GM21723 (cell line): ENCODE measurements at regions not wholly inside any gene's neighbourhood (a gene's known extent, or its start where the extent isn't known, plus 50 kb on each side); places are given as distances from the start of the nearest gene placed in this dataset.

Experiments used
- ATAC-seq: cut with Tn5 transposase; IDR thresholded peaks from one replicate; pipeline ENCODE4 v1.9.1; 2021; ENCODE audit warnings: mild to moderate bottlenecking, moderate library complexity; ENCODE audit not compliant: unreplicated experiment

DNA sequence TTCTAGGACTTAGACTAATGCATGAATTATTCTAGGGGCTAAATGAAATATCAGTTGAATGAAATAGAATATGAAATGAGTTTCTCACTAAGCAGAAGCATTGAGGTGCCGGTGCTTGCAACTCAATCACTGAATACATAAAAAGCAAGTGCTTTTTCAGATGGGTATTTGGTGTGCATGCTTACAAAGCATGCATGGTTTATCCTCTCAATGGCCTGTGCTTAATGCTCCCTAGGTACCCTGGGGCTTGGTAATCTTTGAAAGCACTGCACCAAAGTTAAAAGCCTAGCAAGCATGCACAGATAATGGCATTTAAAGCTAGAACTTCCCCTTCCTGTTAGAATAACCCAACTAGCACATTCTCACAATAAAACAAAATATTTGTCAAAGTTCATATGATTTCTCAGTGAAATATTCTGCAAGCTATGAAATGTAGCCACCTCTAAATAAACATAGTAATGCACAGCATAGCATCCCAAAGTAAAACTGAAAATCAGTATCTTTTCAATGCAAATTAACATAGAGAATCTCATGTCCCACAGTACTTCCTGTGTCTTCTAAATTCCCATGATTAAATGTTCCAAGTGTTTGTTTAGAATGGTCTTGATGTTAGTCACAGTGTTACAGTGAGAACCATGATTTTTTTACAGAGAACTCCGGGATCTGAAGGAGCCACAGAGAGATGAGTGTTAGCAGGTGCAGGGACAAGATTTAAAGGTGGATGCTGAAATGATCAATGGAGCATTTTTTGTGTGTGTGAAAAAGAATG is 143.4 kb upstream of the CDH6 start:
- no peak for ATAC-seq

DNA sequence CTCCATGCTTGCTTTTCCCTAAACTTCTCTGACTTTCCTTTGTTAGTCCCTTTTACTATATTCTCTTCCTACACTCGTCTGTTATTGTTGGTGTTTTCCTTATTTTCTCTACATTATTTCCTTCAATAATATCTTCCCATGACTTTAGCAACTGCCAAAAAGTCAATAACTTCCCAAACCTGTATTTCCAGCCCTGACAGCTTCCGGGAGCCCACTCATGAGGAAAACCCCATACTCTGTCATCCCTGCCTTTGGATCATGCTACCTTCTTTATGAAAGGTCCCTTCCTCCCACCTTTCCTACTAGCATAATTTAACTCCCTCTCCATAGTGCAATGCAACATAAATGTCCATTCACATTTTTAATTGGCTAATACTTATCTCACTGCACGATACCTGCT is 144.0 kb upstream of the CDH6 start:
- ATAC-seq: no peak

DNA sequence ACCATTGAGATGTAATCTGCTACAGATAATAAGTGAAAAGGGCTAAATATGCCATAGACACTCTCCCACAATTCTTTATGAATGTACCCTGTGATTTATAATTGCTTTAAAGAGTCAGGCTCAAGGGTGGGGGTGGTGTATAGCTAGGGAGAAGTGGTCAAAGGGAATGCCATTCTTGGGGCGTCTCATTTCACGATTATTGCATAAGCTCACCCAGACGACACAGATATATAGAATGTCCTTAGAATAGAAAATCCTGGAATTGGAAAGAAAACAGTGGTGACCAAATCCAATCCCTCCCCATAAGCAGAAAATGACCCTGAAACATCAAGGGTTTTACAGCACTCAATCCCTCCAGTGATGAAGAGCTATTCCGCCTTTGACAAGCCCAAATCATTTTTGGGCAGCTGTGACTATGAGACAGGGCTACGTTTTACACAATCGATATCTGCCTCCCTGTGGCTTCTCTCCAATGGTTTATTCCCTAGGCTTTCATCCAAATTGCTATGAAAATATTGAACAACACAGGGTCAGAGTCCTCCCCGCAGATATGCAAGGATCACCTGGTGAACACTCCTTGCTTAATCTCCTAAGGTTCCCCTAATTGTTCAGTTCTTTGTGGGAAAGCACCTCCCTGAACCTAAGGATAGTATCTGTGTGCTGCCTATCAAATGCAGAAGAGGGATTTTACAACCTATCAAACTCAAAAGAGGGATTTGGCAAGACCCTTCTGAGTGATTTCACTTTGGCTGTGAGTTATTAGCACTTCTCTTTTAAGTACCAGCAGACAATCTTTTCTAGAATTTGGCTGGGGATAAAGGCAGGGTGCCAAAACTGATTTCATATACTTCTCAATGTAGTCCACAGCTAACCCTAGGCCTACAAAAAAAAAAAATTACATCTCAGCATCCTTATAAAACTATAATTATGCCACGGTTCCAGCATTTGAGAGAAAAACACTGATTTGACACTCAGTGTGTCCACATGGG is 144.9 kb upstream of the CDH6 start:
- ATAC-seq: no peak

DNA sequence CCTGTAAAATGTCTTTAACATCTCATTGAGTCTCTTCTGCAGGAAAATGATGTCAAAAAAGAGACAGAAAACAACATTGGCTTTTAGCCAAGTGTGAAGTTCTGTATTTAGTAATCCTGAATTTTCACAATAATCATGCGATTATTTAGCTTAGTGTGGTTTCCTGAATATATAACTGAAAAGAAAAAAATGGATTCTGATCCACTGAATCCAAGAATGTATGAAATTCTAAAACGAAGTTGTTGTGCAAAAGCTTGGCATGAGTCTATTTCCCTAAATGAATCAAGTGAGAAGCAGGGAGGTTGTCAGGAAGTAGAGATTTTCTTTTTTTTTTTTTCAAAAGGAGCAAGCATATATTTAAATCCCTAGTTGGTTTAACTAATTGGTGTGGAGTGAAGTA is 145.9 kb upstream of the CDH6 start:
- no peak for ATAC-seq

DNA sequence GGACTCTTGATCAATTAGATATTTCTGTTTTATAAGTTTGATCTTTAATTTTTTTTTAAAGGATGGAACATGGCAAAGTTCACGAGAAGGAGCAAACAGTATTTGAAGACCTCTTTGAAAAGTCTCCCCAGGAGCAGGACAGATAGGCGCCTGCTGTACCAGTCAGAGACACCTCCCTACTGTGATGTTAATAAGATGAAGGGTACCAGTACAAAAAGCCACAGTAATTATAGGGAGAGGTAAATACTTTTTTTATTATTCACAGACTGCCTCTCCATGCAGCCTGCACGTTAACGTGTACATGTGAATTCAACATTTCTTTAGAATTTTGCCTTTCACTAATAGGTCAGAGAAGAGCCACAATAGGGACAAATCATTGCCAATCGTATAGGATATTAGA is 146.5 kb upstream of the CDH6 start:
- ATAC-seq: no peak

DNA sequence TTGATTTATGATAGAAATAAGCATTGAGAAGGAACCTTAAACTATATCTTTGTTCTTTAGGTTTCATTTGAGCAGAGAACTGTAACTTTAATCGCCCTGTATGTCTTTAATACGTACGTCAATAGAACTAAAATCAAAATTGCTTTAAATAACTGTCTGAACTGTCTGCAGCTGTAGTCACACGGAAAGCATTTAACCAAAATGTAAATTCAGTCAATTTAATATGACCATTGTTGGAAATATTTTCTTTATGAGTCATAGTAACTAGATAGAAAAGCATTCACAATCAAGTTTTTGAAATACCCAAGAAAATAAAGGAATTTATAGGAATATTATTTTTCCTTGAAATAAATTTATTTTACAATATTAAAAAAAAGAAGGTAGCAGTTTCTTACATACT is 157.1 kb upstream of the CDH6 start:
- ATAC-seq: no peak

DNA sequence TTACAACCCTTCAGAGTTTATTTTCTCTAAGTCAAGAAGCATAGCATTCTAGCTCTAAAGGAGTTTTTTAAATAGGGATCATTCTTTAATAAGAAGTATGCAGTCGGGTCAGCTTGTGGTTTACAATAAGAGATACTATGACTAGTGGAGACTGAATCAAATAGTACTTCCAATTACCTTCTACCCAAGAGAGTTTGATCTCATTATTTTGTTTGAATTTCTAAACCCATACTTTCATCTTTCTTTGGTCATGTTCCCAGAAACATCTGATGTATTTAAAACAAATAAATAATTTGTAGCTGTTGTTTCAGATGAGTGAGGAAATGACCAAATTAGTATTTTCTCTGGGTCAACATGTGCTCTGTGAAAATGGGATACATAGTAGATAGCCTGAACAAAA is 160.2 kb upstream of the CDH6 start:
- no peak for ATAC-seq

DNA sequence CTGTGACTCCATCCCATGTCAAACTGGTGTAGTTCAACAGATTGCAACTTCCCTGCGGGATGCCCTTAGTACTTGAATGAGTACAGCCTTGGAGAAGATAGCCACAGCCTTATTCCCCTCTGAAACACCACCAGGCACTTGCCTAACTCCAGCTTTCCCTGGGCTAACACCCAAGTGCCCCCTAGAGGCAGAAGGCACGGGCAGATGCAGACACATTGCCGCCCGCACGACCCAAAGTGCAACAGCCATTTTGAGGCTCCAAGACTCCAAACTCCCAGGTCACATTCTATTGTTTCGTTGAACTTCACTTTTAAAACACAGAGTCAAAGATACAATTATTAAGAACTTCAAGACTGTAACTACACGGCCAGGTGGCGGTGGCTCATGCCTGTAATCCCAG is 163.6 kb upstream of the CDH6 start:
- no peak for ATAC-seq

DNA sequence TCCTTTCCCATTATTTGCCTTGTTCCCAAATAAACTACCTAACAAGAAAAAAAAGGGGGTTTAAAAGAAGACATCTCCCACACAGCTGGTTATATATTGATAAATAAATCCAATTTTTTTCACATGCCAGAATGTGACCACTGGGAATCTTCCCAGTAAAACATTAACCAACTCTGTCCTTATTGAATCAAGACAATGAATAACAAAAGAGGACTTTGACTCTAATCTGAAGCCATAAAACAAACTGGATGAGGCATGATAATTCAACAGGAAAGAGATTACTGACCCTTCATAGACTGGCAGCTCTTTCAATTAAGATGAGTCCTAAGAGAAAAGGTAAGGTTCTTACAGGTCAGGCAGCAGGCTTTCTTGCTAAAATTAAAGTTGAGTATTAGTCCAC is 165.8 kb upstream of the CDH6 start:
- no peak for ATAC-seq

DNA sequence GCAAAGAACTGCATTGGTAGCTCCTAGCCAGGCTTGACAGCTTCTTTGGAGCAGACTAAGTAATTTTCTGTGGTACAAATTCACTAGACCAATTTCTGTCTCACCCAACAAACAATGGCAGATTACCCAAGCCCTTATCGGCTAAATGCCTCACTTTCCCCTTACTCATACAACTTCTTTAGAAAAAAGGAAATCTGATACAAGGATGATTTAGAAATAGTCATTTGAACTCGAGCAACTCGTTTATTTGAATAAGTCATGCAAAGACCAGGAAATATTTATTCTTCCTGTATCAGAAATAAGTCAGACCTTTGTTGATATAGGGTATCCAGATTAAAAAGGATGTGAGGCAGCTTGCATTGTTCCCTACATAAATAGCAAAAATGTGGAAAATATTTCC is 170.4 kb upstream of the CDH6 start:
- no peak for ATAC-seq

DNA sequence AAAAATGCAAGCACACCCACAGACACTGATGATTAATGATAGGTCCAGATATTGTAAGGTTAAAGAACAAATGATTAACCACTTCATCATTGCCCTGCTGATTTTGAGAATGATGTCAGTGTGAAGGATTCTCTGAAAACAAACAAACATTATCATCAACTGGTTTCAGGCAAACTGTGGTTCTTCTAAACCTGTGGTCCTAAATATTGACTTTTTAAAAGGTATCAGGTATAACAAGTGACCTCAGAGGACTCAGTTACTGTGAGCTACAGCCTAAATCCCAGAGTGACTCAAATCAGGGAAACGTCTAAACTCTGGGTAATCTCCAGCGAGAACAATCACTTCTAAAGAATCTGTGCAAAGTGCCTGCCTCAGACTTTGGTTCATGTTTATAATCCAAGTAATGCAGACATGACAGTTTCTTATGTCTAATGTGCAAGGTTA is 172.3 kb upstream of the CDH6 start:
- ATAC-seq: no peak

DNA sequence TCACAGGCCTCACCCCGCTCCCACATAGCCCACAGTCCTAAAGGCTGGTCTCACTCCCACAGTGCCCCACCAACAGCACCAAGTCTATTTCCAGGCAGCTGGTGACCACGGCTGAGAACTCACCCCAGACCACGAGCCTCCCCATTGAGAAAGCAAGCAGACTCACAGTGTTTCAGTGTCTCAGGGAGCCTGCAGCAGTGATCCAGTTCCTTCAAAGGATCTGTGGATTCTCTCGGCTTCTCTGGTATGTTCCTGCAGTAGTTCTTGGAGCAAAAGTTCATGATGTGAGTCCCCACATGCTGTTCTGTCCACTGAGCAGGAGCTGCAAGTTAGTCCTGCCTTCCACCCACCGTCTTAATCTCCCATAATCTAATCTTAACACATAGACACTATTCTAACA is 185.3 kb upstream of the CDH6 start:
- ATAC-seq: no peak

DNA sequence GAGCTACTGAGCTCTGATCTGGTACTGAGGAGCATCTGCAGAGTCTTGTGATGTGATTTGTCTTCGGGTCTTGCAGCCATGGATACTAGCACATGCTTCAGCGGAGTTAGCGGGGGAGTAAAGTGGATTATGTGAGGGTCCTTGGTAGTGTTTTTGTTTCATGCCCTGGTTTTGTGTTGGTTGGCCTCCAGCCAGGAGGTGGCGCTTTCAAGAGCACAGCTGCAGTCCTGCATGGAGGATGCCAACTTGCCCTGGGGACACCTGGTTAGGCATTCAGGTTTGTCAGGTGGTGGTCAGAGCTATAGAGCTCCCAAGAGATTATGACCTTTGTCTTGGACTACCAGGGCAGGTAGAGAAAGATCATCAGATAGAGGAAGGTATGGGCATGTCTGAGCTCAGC is 185.8 kb upstream of the CDH6 start:
- ATAC-seq: no peak

DNA sequence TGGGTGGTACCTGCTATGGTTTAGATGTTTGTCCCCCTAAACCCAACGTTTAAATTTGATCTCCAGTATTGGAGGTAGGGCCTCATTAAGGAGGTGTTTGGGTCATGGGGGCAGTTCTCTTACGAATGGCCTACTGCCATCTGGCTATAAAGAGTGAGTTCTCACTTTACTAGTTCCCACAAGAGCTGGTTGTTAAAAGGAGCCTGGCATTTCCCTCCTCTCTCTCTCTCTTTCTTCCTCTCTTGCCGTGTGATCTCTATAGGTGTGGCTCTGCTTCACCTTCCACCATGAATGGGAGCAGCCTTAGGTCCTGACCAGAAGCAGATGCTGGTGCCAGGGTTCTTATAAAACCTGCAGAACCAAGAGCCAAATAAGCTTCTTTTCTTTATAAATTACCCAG is 193.2 kb upstream of the CDH6 start:
- ATAC-seq: no peak

DNA sequence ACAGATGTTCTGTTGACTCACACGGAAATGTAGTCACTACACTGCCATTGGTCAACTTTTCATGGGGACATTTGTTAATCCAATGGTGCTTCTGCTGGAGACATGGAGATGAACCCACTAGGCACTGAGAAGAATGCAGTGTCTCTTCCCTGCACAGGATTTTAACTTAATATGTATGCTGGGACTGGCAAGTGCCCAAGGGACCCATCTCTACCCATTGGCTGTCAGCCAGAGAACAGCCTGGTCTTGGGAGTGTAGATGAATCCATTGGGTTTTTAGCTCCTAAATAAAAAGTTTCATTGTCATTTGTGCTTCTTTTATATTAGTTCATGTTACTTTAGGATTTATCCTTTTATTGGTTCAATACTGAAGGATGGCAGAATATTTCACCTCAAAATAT is 195.8 kb upstream of the CDH6 start:
- no peak for ATAC-seq

DNA sequence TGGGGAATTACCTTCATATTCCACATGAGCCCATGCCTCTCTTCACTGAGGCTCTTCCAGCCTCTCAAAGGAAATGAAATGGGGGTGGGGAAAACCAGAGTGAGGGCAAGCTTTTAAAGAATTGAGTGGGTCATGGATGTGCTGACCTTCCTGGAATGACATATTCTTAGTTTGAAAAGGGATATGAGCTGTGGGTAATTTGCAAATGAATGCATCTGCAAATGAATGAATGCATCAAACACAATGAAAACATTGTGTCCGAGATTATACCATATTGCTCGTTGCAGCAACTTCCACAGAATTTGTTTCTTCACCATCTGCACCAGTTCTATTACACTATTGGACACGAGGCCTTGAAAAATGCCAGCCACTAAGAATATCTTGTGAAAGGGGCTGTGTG is 198.6 kb upstream of the CDH6 start:
- ATAC-seq: no peak

DNA sequence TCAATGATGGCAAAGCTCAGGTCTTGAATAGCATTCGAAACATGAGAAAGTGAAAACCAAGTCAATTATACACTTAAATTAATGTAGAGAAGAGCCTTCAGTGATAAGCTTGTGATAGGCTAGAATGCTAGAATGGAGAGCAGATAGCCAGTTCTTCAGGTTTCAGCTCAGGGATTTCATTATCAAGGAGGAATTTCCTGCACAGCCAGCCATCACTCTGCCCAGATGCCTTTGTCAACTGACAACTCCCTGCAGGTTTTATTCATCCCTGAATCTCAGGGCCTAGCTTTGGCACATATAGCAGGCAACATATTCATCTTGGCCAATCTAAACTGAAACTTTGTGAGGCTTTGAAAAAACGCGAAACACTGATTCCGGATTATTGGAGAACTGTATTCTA is 199.3 kb upstream of the CDH6 start:
- no peak for ATAC-seq

DNA sequence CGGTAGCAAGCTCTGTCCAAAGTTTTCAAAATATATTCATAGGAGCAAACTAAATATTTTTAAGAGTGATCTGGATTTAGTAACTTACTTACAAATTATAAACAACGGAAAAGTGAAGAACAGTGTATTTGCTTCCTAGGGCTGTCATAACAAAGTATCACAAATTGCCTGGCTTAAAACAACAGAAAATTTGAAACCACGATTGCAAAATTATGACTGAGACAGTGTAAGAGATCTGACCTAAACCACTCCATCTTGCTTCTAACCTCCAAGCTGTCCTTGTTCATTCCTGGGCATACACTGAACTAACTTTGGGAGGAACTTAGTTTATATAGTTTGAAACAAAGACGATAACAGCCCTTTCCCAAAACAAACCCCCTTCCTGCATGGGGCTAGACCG is 202.0 kb upstream of the CDH6 start:
- ATAC-seq: no peak

DNA sequence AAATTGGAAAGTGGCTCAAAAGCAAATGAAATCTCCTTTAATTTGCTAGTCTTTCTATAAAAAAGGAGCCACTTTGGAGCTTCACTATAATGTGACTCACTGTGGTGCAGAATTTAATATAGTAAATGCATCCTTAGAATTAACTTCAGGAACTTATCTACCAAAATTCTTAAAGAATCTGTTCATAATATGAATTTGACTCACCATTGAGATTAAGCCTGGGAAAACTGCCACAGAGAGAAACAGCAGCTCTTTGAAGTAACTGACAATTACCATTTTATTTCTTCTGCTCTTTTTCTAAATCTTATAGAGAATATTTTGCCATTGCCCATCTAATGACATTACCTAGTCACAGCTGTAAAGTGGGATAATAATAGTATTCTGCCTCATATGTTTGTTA is 211.9 kb upstream of the CDH6 start:
- ATAC-seq: no peak

DNA sequence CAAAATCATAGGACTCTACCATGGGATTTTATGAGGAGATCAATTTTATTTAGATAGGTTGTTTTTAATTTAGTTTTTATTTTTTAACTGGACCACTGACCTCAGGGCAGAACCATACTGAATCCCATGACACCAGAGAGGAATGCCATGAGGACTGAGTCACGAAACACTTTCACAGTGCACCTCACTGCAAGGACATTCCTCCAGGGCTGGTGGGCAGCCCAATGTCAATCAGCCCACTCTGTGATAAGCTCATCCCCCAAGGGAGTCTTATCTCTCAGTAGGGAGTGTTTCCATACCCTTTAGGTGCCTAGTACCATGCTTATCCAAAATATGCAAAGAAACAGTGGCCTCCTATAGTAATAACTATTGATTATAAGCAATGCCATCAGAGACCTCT is 224.5 kb upstream of the CDH6 start:
- no peak for ATAC-seq

DNA sequence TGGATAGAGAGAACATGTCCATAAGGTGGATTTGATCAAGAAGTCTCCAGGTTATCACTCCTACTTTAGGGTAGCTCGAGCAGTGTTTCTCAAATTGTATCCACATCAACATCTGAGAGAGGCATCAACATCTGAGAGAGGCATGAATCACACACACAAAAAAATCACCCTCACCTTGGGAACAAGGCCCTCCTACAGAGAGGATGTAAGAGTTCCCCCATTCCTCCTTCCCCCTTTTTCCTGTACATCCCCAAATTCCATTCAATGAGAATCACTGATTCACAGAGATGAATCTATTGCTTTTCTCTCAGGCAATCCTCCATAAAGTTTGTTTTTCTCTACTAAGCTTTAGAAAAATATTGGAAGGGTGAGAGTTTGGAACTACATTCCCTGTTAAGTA is 233.4 kb upstream of the CDH6 start:
- no peak for ATAC-seq

DNA sequence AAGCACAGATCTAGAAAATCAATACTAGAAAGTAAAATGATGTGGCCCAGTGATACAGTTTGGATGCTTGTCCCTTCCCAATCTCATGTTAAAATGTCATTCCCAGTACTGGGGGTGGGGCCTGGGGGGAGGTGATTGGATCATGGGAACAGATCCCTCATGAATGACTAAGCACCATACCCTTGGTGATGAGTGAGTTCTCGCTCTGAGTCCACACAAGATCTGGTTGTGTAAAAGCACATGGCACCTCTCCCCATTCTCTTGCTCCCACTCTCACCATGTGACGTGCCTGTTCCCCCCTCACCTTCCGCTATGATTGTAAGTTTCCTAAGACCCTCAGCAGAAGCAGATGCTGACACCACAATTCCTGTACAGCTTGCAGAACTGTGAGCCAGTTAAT is 234.2 kb upstream of the CDH6 start:
- no peak for ATAC-seq
